Naive B cell (primary cell): ENCODE measurements at regions not wholly inside any gene's neighbourhood (a gene's known extent, or its start where the extent isn't known, plus 50 kb on each side); places are given as distances from the start of the nearest gene placed in this dataset.
A peak's percentile ranks its signal among the peaks of the same experiment; 100 is the strongest.

ENCODE experiments used
- ATAC-seq, 2 donors: fragments of 150-1000 bp; cut with Tn5 transposase; 2 replicates each; pipeline ENCODE4 v1.10.0; 2021; ENCODE audit warnings: low read depth in 2 of 2, mild to moderate bottlenecking in 2 of 2, moderate library complexity in 2 of 2
- DNase-seq: peaks from one replicate; pipeline ENCODE4 v3.0.0; 2022
- H3K27ac Mint-ChIP-seq, 6 donors: one replicate each; pipeline ENCODE4 v1.8.0; 2020 to 2022; ENCODE audit warnings: mild to moderate bottlenecking in 6 of 6, mixed read lengths in 6 of 6, moderate library complexity in 5 of 6, inconsistent platforms in 2 of 6
- H3K27me3 Mint-ChIP-seq, 3 donors: one replicate each; pipeline ENCODE4 v1.8.0; 2021 to 2022; ENCODE audit warnings: mixed read lengths in 3 of 3, mild to moderate bottlenecking in 1 of 3
- H3K36me3 Mint-ChIP-seq, 2 donors: one replicate each; pipeline ENCODE4 v1.8.0; 2020 to 2022; ENCODE audit warnings: mixed read lengths in 2 of 2, inconsistent platforms in 1 of 2, mild to moderate bottlenecking in 1 of 2
- H3K4me1 Mint-ChIP-seq, 3 donors: one replicate each; pipeline ENCODE4 v1.8.0; 2020 to 2022; ENCODE audit warnings: mixed read lengths in 3 of 3, inconsistent platforms in 1 of 3, mild to moderate bottlenecking in 1 of 3, moderate library complexity in 1 of 3
- H3K4me3 Mint-ChIP-seq, 8 donors: one replicate each; pipeline ENCODE4 v1.8.0; 2020 to 2022; ENCODE audit warnings: mild to moderate bottlenecking in 8 of 8, mixed read lengths in 8 of 8, moderate library complexity in 8 of 8, inconsistent platforms in 2 of 8
- H3K9me3 Mint-ChIP-seq, 7 donors: one replicate each; pipeline ENCODE4 v1.8.0; 2020 to 2022; ENCODE audit warnings: mixed read lengths in 7 of 7, mild to moderate bottlenecking in 5 of 7, inconsistent platforms in 2 of 7, moderate library complexity in 1 of 7

GRCh38 chr4:84362896-84363655 is 136.0 kb downstream of the NKX6-1 start:
- H3K9me3 Mint-ChIP-seq = peaks cover 4 to 29% (median 11%) of the 10 kb centered on the region in 7 donors
- no peak for ATAC-seq
- H3K4me1 Mint-ChIP-seq = no peaks in the 10 kb centered on the region
- DNase-seq = no peak
- H3K27ac Mint-ChIP-seq = no peak overlapping the region
- peaks cover 0 to 8% (median 0%) of the 10 kb centered on the region in 3 donors for H3K27me3 Mint-ChIP-seq
- H3K36me3 Mint-ChIP-seq = no peaks in the 10 kb centered on the region
- H3K4me3 Mint-ChIP-seq = no peak overlapping the region

- H3K9me3 Mint-ChIP-seq = peaks cover 5 to 43% (median 22%) of the 10 kb centered on the region in 7 donors
- H3K36me3 Mint-ChIP-seq = peaks cover 0 to 15% of the 10 kb centered on the region in 2 donors
- H3K27ac Mint-ChIP-seq = no peak overlapping the region
- H3K4me3 Mint-ChIP-seq = no peak overlapping the region
- ATAC-seq (no peak), DNase-seq (no peak)
- H3K27me3 Mint-ChIP-seq = peaks cover 0 to 6% (median 0%) of the 10 kb centered on the region in 3 donors
- H3K4me1 Mint-ChIP-seq = no peaks in the 10 kb centered on the region
These were observed 156.9 kb downstream of the NKX6-1 start for GRCh38 chr4:84342161-84342560.

GRCh38 chr4:84341559-84341958 is 157.5 kb downstream of the NKX6-1 start:
- H3K4me3 Mint-ChIP-seq = no peak overlapping the region
- no peak overlapping the region for H3K27ac Mint-ChIP-seq
- H3K27me3 Mint-ChIP-seq = peaks cover 0 to 6% (median 0%) of the 10 kb centered on the region in 3 donors
- H3K4me1 Mint-ChIP-seq = no peaks in the 10 kb centered on the region
- peaks cover 5 to 41% (median 18%) of the 10 kb centered on the region in 7 donors for H3K9me3 Mint-ChIP-seq
- ATAC-seq (no peak), DNase-seq (no peak)
- H3K36me3 Mint-ChIP-seq = peaks cover 0 to 15% of the 10 kb centered on the region in 2 donors

- H3K4me3 Mint-ChIP-seq = no peak overlapping the region
- no peak overlapping the region for H3K27ac Mint-ChIP-seq
- DNase-seq (no peak), ATAC-seq (no peak)
- H3K9me3 Mint-ChIP-seq = peaks cover 3 to 23% (median 9%) of the 10 kb centered on the region in 7 donors
- H3K36me3 Mint-ChIP-seq = peaks cover 0 to 2% of the 10 kb centered on the region in 2 donors
- peaks cover 0 to 6% (median 0%) of the 10 kb centered on the region in 3 donors for H3K27me3 Mint-ChIP-seq
- H3K4me1 Mint-ChIP-seq = no peaks in the 10 kb centered on the region
These were observed 160.7 kb downstream of the NKX6-1 start for GRCh38 chr4:84338367-84338766.

GRCh38 chr4:84336964-84337705 is 162.0 kb downstream of the NKX6-1 start:
- no peaks in the 10 kb centered on the region for H3K36me3 Mint-ChIP-seq
- H3K27ac Mint-ChIP-seq = no peak overlapping the region
- no peak overlapping the region for H3K4me3 Mint-ChIP-seq
- no peak for ATAC-seq
- peaks cover 0 to 19% (median 7%) of the 10 kb centered on the region in 7 donors for H3K9me3 Mint-ChIP-seq
- no peak for DNase-seq
- H3K27me3 Mint-ChIP-seq = peaks cover 0 to 6% (median 0%) of the 10 kb centered on the region in 3 donors
- H3K4me1 Mint-ChIP-seq = no peaks in the 10 kb centered on the region

- H3K27me3 Mint-ChIP-seq = peaks cover 0 to 7% (median 0%) of the 10 kb centered on the region in 3 donors
- no peak overlapping the region for H3K27ac Mint-ChIP-seq
- DNase-seq = no peak
- no peak overlapping the region for H3K4me3 Mint-ChIP-seq
- no peaks in the 10 kb centered on the region for H3K36me3 Mint-ChIP-seq
- no peak for ATAC-seq
- peaks cover 0 to 16% (median 10%) of the 10 kb centered on the region in 7 donors for H3K9me3 Mint-ChIP-seq
- H3K4me1 Mint-ChIP-seq = no peaks in the 10 kb centered on the region
These were observed 171.6 kb downstream of the NKX6-1 start for GRCh38 chr4:84327526-84327925.

GRCh38 chr4:84325625-84326024 is 173.5 kb downstream of the NKX6-1 start:
- DNase-seq (no peak), ATAC-seq (no peak)
- Mint-ChIP-seq H3K27me3 (peaks cover 0 to 7% (median 0%) of the 10 kb centered on the region in 3 donors), H3K9me3 (peaks cover 0 to 16% (median 6%) of the 10 kb centered on the region in 7 donors), H3K36me3 (no peaks in the 10 kb centered on the region), H3K4me1 (no peaks in the 10 kb centered on the region), H3K27ac (no peak overlapping the region), H3K4me3 (no peak overlapping the region)

- no peaks in the 10 kb centered on the region for H3K36me3 Mint-ChIP-seq
- no peak for ATAC-seq
- H3K27me3 Mint-ChIP-seq = peaks cover 0 to 7% (median 0%) of the 10 kb centered on the region in 3 donors
- H3K4me1 Mint-ChIP-seq = no peaks in the 10 kb centered on the region
- DNase-seq = no peak
- H3K27ac Mint-ChIP-seq = no peak overlapping the region
- no peak overlapping the region for H3K4me3 Mint-ChIP-seq
- H3K9me3 Mint-ChIP-seq = peaks cover 0 to 16% (median 5%) of the 10 kb centered on the region in 7 donors
These were observed 174.5 kb downstream of the NKX6-1 start for GRCh38 chr4:84324303-84325245.

GRCh38 chr4:84319124-84319523 is 180.0 kb downstream of the NKX6-1 start:
- peaks cover 0 to 3% (median 0%) of the 10 kb centered on the region in 3 donors for H3K27me3 Mint-ChIP-seq
- ATAC-seq = no peak
- no peaks in the 10 kb centered on the region for H3K4me1 Mint-ChIP-seq
- H3K9me3 Mint-ChIP-seq = peaks cover 0 to 9% (median 2%) of the 10 kb centered on the region in 7 donors
- DNase-seq = no peak
- no peaks in the 10 kb centered on the region for H3K36me3 Mint-ChIP-seq
- no peak overlapping the region for H3K27ac Mint-ChIP-seq
- H3K4me3 Mint-ChIP-seq = no peak overlapping the region

GRCh38 chr4:84317513-84317912 is 181.6 kb downstream of the NKX6-1 start:
- DNase-seq (no peak), ATAC-seq (no peak)
- H3K27me3 Mint-ChIP-seq = no peaks in the 10 kb centered on the region
- H3K27ac Mint-ChIP-seq = no peak overlapping the region
- no peaks in the 10 kb centered on the region for H3K4me1 Mint-ChIP-seq
- H3K9me3 Mint-ChIP-seq = peaks cover 0 to 9% (median 1%) of the 10 kb centered on the region in 7 donors
- no peak overlapping the region for H3K4me3 Mint-ChIP-seq
- no peaks in the 10 kb centered on the region for H3K36me3 Mint-ChIP-seq

GRCh38 chr4:84312426-84313012 is 186.6 kb downstream of the NKX6-1 start:
- no peak for DNase-seq
- no peaks in the 10 kb centered on the region for H3K27me3 Mint-ChIP-seq
- no peaks in the 10 kb centered on the region for H3K36me3 Mint-ChIP-seq
- H3K4me3 Mint-ChIP-seq = no peak overlapping the region
- H3K9me3 Mint-ChIP-seq = peaks cover 0 to 9% (median under 1%) of the 10 kb centered on the region in 7 donors
- H3K27ac Mint-ChIP-seq = no peak overlapping the region
- H3K4me1 Mint-ChIP-seq = no peaks in the 10 kb centered on the region
- ATAC-seq = no peak

GRCh38 chr4:84309191-84309590 is 189.9 kb downstream of the NKX6-1 start:
- ATAC-seq = no peak
- Mint-ChIP-seq H3K4me3 (peak overlapping the region in 1 of 8 donors; percentile 43), H3K27me3 (no peaks in the 10 kb centered on the region), H3K4me1 (no peaks in the 10 kb centered on the region), H3K9me3 (peaks cover 0 to 9% (median 2%) of the 10 kb centered on the region in 7 donors), H3K27ac (no peak overlapping the region), H3K36me3 (no peaks in the 10 kb centered on the region)
- DNase-seq = no peak
